ENCODE measurements at regions not wholly inside any gene's neighbourhood (a gene's known extent, or its start where the extent isn't known, plus 50 kb on each side); places are given as distances from the start of the nearest gene placed in this dataset.

GRCh38 chr2:57881998-57882888 is 164.4 kb upstream of the VRK2 start:
- no peak overlapping the region for H3K4me3 ChIP-seq (ENCODE audit: low read depth, low read length)
- no peak for TF ChIP-seq CTCF (IDR thresholded peaks at IDR 0.05; ENCODE audit: low read depth, low read length)

- no peak overlapping the region for H3K4me3 ChIP-seq (ENCODE audit: low read depth, low read length)
These were observed 163.6 kb upstream of the VRK2 start for GRCh38 chr2:57882895-57883515.

GRCh38 chr2:57884281-57884680 is 162.3 kb upstream of the VRK2 start:
- H3K4me3 ChIP-seq (ENCODE audit: low read depth, low read length) = no peak overlapping the region
- TF ChIP-seq CTCF (IDR thresholded peaks at IDR 0.05; ENCODE audit: low read depth, low read length) = no peak

More at GRCh38 chr2:57882895-57883515, 163.6 kb upstream of the VRK2 start:
- TF ChIP-seq CTCF (IDR thresholded peaks at IDR 0.05; ENCODE audit: low read depth, low read length) = no peak

- H3K4me3 ChIP-seq (ENCODE audit: low read depth, low read length) = no peak overlapping the region
- TF ChIP-seq CTCF (IDR thresholded peaks at IDR 0.05; ENCODE audit: low read depth, low read length) = no peak
These were observed 160.9 kb upstream of the VRK2 start for GRCh38 chr2:57885742-57886141.

GRCh38 chr2:57886161-57886786 is 160.3 kb upstream of the VRK2 start:
- no peak overlapping the region for H3K4me3 ChIP-seq (ENCODE audit: low read depth, low read length)
- TF ChIP-seq CTCF (IDR thresholded peaks at IDR 0.05; ENCODE audit: low read depth, low read length) = no peak

- no peak for TF ChIP-seq CTCF (IDR thresholded peaks at IDR 0.05; ENCODE audit: low read depth, low read length)
These were observed 158.1 kb upstream of the VRK2 start for GRCh38 chr2:57888463-57888862.

GRCh38 chr2:57890464-57890863 is 156.1 kb upstream of the VRK2 start:
- H3K4me3 ChIP-seq (ENCODE audit: low read depth, low read length) = no peak overlapping the region
- no peak for TF ChIP-seq CTCF (IDR thresholded peaks at IDR 0.05; ENCODE audit: low read depth, low read length)

More at GRCh38 chr2:57888463-57888862, 158.1 kb upstream of the VRK2 start:
- no peak overlapping the region for H3K4me3 ChIP-seq (ENCODE audit: low read depth, low read length)
